Dedifferentiated amniotic fluid mesenchymal stem cell (primary cell): ENCODE measurements at regions not wholly inside any gene's neighbourhood (a gene's known extent, or its start where the extent isn't known, plus 50 kb on each side); places are given as distances from the start of the nearest gene placed in this dataset.
"Not testable (repeated sequence)": the region's sequence is repeated elsewhere in the genome, so short reads cannot be mapped to it uniquely, and the experiment has no call there.

Experiments
- DNase-seq: peaks from one replicate; pipeline ENCODE4 v3.0.0-alpha.2; 2016; ENCODE audit errors: extremely low spot score

GRCh38 chr3:144023543-144023942 lies 51.9 kb downstream of the DIPK2A start:
- DNase-seq: not testable (repeated sequence)

- no peak for DNase-seq
These were observed 57.3 kb downstream of the DIPK2A start for GRCh38 chr3:144028798-144029411.

- no peak for DNase-seq
These were observed 58.1 kb downstream of the DIPK2A start for GRCh38 chr3:144029769-144030168.

- no peak for DNase-seq
These were observed 60.3 kb downstream of the DIPK2A start for GRCh38 chr3:144031938-144032337.

GRCh38 chr3:144032531-144033239 lies 61.1 kb downstream of the DIPK2A start:
- DNase-seq: no peak

GRCh38 chr3:144033240-144033589 lies 61.6 kb downstream of the DIPK2A start:
- no peak for DNase-seq

GRCh38 chr3:144033863-144034262 lies 62.2 kb downstream of the DIPK2A start:
- no peak for DNase-seq

GRCh38 chr3:144034715-144035290 lies 63.2 kb downstream of the DIPK2A start:
- no peak for DNase-seq

- no peak for DNase-seq
These were observed 64.9 kb downstream of the DIPK2A start for GRCh38 chr3:144036498-144036897.

- no peak for DNase-seq
These were observed 68.0 kb downstream of the DIPK2A start for GRCh38 chr3:144039661-144040060.

- no peak for DNase-seq
These were observed 70.4 kb downstream of the DIPK2A start for GRCh38 chr3:144041960-144042556.

GRCh38 chr3:144045766-144046165 lies 74.1 kb downstream of the DIPK2A start:
- DNase-seq: no peak

GRCh38 chr3:144049374-144049773 lies 77.8 kb downstream of the DIPK2A start:
- DNase-seq: no peak

- no peak for DNase-seq
These were observed 79.6 kb downstream of the DIPK2A start for GRCh38 chr3:144051211-144051610.

- no peak for DNase-seq
These were observed 80.7 kb downstream of the DIPK2A start for GRCh38 chr3:144052275-144052674.

- DNase-seq: peak; percentile 75
These were observed 81.5 kb downstream of the DIPK2A start for GRCh38 chr3:144053121-144053520.

- DNase-seq: no peak
These were observed 83.1 kb downstream of the DIPK2A start for GRCh38 chr3:144054766-144055165.

GRCh38 chr3:144055604-144056003 lies 84.0 kb downstream of the DIPK2A start:
- peak; percentile 37 for DNase-seq

GRCh38 chr3:144058713-144059112 lies 87.1 kb downstream of the DIPK2A start:
- DNase-seq: no peak

- no peak for DNase-seq
These were observed 87.9 kb downstream of the DIPK2A start for GRCh38 chr3:144059481-144059880.

GRCh38 chr3:144060881-144061280 lies 89.3 kb downstream of the DIPK2A start:
- DNase-seq: no peak

- no peak for DNase-seq
These were observed 91.7 kb downstream of the DIPK2A start for GRCh38 chr3:144063306-144063705.

GRCh38 chr3:144067059-144067458 lies 95.4 kb downstream of the DIPK2A start:
- DNase-seq: no peak
